Central memory CD4-positive, alpha-beta T cell (primary cell): ENCODE measurements at regions not wholly inside any gene's neighbourhood (a gene's known extent, or its start where the extent isn't known, plus 50 kb on each side); places are given as distances from the start of the nearest gene placed in this dataset.
"Not testable (repeated sequence)": the region's sequence is repeated elsewhere in the genome, so short reads cannot be mapped to it uniquely, and the experiment has no call there.

ENCODE experiments used
- DNase-seq: peaks from one replicate; pipeline ENCODE4 v3.0.0; 2022

- DNase-seq = no peak
Observed at GRCh38 chr11:39120890-39121289, 2338.6 kb downstream of the LRRC4C start.

GRCh38 chr11:39113606-39114005, 2345.8 kb downstream of the LRRC4C start:
- DNase-seq = no peak

GRCh38 chr11:39102236-39102635, 2357.2 kb downstream of the LRRC4C start:
- DNase-seq = no peak

- no peak for DNase-seq
Observed at GRCh38 chr11:39078465-39078864, 2381.0 kb downstream of the LRRC4C start.

GRCh38 chr11:39037611-39038010, 2421.8 kb downstream of the LRRC4C start:
- no peak for DNase-seq

GRCh38 chr11:39036021-39036420, 2423.4 kb downstream of the LRRC4C start:
- no peak for DNase-seq

GRCh38 chr11:39021539-39021938, 2423.5 kb upstream of the RAG2 start:
- no peak for DNase-seq

- no peak for DNase-seq
Observed at GRCh38 chr11:39011797-39012196, 2413.8 kb upstream of the RAG2 start.

- DNase-seq = no peak
Observed at GRCh38 chr11:38990841-38991240, 2392.8 kb upstream of the RAG2 start.

- no peak for DNase-seq
Observed at GRCh38 chr11:38990139-38990538, 2392.1 kb upstream of the RAG2 start.

GRCh38 chr11:38988908-38989307, 2390.9 kb upstream of the RAG2 start:
- no peak for DNase-seq

- DNase-seq = no peak
Observed at GRCh38 chr11:38972220-38972619, 2374.2 kb upstream of the RAG2 start.

GRCh38 chr11:38971141-38971540, 2373.1 kb upstream of the RAG2 start:
- no peak for DNase-seq

- DNase-seq = no peak
Observed at GRCh38 chr11:38968951-38969350, 2370.9 kb upstream of the RAG2 start.

GRCh38 chr11:38952698-38953097, 2354.7 kb upstream of the RAG2 start:
- DNase-seq = no peak

- no peak for DNase-seq
Observed at GRCh38 chr11:38950867-38951266, 2352.8 kb upstream of the RAG2 start.

GRCh38 chr11:38948392-38948791, 2350.4 kb upstream of the RAG2 start:
- DNase-seq = no peak

GRCh38 chr11:38937709-38938108, 2339.7 kb upstream of the RAG2 start:
- DNase-seq = no peak

GRCh38 chr11:38935941-38936340, 2337.9 kb upstream of the RAG2 start:
- no peak for DNase-seq

- DNase-seq = no peak
Observed at GRCh38 chr11:38927993-38928392, 2330.0 kb upstream of the RAG2 start.

- DNase-seq = no peak
Observed at GRCh38 chr11:38924644-38925043, 2326.6 kb upstream of the RAG2 start.

- no peak for DNase-seq
Observed at GRCh38 chr11:38900211-38900610, 2302.2 kb upstream of the RAG2 start.

- not testable (repeated sequence) for DNase-seq
Observed at GRCh38 chr11:38894201-38894600, 2296.2 kb upstream of the RAG2 start.

- DNase-seq = no peak
Observed at GRCh38 chr11:38884145-38884865, 2286.3 kb upstream of the RAG2 start.

- DNase-seq = no peak
Observed at GRCh38 chr11:38867338-38867737, 2269.3 kb upstream of the RAG2 start.
